Uterus (tissue), 2 donors: ENCODE measurements at regions not wholly inside any gene's neighbourhood (a gene's known extent, or its start where the extent isn't known, plus 50 kb on each side); places are given as distances from the start of the nearest gene placed in this dataset.

ENCODE experiments used
- CTCF ChIP-seq, 4 experiments: fragments of 200-600 bp in 2 of 4; fragments of 450-650 bp in 2 of 4; sonication (generic) in 2 of 4; IDR thresholded peaks; one replicate each; pipeline ENCODE4 v1.5.1; 2016 to 2019; ENCODE audit warnings: antibody characterized with exemption in 4 of 4, mild to moderate bottlenecking in 2 of 4, moderate library complexity in 1 of 4
- POLR2A ChIP-seq, 2 donors: fragments of 450-650 bp; IDR thresholded peaks; one replicate each; pipeline ENCODE4 v1.6.1; 2016; ENCODE audit warnings: antibody characterized with exemption in 2 of 2, mild to moderate bottlenecking in 1 of 2, moderate library complexity in 1 of 2

GRCh38 chr3:111336511-111336910 lies 205.5 kb upstream of the CD96 start:
- no peak for TF ChIP-seq POLR2A (IDR thresholded peaks at IDR 0.05)
- TF ChIP-seq CTCF (IDR thresholded peaks at IDR 0.05) = no peak
